ENCODE measurements at regions not wholly inside any gene's neighbourhood (a gene's known extent, or its start where the extent isn't known, plus 50 kb on each side); places are given as distances from the start of the nearest gene placed in this dataset.

DNA sequence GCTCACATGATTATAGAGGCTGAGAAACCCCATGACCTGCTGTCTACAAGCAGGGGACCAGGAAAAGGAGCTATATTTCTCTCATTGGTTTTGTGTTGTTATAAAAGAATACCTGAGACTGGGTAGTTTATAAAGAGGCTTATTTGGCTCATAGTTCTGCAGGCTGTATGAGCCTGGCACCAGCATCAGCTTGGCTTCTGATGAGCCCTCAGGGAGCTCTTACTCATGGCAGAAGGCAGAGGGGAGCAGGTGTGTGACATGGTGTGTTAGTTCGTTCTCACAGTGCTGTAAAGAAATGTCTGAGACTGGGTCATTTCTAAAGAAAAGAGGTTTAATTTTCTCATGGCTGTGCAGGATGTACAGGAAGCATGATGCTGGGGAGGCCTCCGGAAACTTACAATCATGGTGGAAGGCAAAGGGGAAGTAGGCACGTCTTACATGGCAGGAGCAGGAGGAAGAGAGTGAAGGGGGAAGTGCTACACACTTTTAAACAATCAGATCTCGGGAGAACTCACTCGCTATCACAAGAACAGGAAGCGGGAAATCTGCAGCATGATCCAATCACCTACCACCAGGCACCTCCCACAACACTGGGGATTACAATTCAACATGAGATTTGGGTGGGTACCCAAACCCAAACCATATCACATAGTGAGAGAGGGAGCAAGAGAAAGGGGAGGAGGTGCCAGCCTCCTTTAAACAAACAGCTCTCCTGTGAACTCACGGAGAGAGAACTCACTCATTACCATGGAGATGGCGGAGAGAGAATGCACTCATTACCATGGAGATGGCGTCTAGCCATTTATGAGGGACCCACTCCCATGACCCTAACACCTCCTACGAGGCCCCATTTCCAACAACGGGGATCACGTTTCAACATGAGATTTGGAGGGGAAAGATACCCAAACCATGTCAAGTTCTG lies 133.4 kb downstream of the JCAD start:
- no peak for DNase-seq (ENCODE audit: low spot score)

DNA sequence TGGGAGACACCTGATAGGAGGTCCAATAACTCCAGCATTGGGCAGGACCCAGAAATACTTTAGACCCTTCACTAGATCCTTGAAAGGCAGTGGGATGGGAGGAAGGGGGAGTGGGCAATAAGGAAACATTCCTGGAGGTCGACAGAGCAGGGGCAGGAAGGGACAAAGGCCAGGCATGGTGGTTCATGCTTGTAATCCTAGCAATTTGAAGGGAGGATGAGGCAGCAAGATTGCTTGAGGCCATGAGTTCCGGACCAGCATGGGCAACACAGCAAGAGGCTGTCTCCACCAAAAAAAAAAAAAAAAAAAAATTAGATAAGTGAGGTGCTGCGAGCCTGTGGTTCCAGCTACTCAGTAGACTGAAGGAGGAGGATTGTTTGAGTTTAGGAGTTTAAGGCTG lies 134.9 kb downstream of the JCAD start:
- DNase-seq (ENCODE audit: low spot score), result no peak

DNA sequence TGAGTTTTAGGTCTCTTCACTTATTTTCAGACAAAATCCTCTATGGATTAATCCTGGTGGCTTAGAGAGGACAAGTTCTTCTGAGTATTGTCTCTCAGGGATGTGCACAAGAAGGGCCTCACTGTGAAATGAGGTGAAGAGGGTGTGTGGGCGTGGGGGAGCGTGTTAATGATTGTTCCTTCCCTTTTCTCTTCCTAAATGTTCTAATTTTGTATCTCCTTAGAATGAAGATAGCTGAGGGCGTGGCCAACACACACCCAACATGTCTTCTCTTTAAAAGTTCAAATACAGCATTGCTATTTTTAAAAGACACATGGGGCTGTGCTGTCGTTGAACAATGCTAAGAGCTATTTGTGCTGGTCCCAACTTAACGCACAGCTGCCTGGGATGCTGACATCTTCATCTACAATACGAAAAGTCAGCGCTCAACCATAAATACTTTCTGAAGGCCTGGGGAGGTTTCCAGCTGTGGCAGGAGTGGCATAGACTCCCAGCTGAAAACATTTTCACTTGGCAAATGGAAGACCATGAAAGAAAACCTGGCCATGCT lies 135.9 kb downstream of the JCAD start:
- no peak for DNase-seq (ENCODE audit: low spot score)

DNA sequence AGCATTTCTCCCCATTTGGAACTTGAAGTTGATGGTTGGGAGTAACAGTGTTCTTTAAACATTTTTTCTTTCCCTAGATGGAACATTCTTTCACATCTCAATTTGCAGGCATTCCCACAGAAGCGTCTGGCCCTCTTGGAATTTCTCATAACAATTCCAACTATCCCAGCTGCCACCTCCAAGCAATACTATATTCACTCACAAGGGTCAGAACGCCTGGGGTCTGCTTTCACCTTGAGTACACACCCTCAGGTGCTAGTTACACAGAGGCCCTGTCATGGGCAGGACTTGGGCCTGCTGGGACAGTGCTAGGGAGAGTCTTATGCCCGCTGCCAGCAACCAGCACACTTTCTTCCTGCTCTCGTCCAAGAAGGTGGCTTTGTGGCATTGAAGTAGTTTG lies 136.5 kb downstream of the JCAD start:
- DNase-seq (ENCODE audit: low spot score), result no peak

DNA sequence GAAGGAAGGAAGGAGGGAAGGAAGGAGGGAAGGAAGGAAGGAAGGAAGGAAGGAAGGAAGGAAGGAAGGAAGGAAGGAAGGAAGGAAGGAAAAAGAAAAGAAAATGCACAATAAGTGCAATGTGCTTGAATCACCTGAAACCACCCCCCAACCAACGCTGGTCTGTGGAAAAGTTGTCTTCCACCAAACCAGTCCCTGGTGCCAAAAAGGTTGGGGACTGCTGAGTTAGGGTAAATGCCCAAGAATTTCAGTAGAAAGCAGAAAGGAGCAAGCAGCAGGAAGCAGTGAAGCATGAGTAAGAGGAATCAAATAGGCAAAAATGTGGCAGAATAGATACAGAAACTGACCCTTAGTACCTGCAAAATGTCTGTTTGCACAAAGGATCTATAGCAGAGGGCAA lies 137.2 kb downstream of the JCAD start:
- no peak for DNase-seq (ENCODE audit: low spot score)

DNA sequence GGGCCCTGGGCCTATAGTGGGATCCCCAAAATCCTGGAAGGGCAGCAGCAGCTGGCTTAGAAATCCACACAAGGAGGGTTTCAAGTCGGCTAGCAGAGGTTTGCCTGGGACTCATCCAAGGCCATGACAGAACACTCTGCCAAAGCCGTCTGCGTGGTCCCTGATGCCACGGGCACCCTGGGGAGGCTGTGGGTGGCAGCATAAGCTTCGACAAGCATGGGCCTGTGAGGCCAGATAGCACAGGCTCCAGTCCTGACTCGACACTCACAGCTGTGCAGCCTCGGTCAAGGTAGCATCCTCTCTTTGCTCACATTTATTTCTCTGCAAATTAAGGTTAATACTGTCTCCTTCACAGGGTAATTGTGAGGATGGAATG lies 138.3 kb downstream of the JCAD start:
- DNase-seq (ENCODE audit: low spot score), result no peak

DNA sequence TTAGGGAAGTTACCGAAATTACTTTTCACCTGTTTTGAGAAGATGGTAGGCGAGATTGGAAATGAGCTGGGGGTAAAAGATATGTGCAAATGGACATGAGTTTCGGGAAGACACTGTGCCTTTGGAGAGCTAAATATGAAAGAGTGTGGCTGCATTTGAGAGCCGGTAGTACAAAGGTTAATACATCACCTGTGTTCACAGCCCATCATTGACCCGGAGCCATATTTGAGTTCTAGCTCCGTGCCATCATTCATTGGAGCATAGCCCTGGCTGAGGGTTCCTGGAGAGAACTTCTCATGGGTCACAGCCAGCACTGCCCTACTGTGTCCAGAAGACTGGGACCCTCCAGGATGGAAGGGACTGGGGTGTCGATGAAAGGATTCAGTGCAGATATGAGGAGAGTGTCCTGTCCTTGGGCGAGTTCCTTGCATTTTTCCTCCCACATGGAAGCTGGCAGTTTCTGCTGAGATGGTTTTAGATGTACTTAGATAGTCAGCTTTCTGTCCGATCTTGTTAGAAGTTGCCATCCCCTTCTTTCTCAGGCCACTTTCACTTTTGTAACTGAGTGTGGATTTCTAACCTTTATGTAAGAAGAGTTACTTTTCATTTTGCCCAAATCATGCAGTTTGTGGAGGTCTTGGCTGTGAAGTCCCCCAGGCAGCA lies 138.8 kb downstream of the JCAD start:
- DNase-seq (ENCODE audit: low spot score), result no peak

DNA sequence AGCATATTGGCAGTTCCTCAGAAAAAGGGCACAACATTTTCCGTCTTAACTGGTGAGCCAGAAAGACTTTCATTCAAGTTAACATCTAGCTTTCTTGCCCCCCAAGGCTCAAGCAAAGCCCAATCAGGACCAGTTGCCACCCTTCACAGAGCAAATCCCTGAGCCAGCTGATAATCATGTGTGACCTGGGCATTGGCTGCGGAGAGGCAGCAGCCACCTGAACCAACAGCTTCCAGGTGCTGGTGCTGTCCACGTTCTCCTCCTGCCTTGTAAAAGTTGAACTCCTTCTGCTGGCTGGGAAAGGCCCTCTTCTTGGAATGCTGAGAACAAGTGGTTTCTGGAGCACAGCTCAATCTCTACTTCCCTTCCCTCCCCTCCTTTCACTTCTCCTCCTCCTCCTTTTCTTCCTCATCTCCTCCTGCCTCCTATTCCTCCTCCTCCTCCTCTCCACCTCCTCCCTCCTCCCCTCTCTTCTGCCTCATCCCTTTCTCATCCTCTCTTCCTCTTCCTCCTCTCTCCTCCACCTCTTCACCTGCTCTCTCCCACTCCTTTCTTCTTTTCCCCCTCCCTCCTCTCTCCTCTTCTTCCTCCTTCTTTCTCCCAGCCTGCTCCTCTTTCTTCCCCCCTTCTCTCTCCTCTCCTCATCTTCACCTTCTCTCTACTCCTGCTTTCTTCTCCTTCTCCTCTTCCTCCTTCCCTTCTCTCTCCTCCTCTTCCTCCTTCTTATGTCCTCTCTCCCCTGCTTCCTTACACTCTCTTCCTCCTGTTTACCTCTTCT lies 140.6 kb downstream of the JCAD start:
- DNase-seq (ENCODE audit: low spot score), result no peak

DNA sequence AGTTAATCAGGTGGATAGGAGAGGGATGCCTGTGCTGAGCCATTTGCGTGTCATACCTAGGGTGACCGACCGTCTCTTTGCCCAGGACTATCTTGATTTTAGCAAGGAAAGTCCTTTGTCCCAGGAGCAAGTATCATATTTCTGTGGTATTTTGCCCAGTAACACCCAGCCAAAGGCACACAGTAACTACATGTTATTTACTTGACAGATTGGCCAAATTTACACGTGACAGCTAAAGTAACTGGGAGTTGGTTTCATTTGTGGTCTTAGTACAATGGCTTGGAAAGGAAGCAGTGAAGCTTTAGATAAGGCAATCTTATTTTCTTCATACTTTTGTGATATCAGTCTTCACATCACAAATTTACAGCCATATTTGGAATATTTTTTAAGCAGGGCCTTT lies 142.1 kb downstream of the JCAD start:
- no peak for DNase-seq (ENCODE audit: low spot score)

DNA sequence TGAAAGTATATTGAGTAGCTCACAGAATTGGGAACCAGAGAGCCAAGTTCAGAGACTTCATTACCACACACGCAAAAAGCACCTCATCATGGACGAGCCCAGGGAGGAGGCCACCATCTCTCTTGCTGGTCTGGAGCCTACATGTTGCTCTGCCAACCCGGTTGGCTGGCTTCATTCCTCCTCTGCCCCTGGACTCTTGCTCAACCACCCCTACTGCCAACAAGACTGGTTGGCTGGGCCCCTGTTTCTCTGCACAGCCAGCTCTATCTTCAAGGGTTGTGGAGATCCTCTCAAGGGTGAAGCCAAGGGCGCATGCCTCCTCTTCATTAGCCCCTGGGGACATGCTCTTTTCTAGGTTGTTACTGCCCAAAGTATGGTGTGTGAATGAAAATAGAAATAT lies 142.7 kb downstream of the JCAD start:
- no peak for DNase-seq (ENCODE audit: low spot score)

DNA sequence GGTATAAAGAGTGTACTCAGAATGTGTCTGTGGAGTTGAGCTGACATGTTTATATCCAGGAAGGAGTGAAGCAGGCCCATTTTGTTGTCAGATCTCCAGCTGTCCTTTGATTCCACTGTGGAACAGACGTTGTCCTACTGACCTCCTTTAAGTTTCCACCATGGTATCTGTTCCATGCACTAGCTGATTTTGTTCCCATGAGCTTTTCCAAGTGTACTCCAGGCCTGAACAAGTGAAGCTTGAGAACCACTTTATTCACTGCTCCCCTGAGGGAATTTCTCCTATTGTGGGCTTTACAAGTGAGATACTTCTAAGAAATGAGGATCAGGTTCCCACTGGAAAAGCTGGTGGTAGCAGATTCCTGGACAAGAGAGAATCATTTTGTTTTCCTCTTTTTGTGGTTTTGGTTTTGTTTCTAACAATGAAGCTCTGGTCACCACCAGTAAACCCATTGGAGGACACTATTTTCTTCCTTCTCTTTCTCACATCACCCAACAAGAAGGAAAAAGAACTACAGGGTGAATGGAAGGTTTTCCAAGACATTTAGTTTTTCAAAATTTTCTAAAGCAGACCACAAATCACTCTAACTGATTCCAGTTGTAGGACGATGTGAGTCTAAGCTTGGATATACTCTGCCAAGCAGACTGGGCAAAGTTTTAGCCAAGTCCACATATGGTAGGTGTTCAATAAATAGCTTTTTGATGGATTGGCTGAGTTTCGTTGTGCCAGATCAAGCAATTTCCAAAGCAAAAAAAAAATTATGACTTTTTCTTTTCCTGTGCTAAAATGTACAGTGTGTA lies 144.2 kb downstream of the JCAD start:
- DNase-seq (ENCODE audit: low spot score), result no peak

DNA sequence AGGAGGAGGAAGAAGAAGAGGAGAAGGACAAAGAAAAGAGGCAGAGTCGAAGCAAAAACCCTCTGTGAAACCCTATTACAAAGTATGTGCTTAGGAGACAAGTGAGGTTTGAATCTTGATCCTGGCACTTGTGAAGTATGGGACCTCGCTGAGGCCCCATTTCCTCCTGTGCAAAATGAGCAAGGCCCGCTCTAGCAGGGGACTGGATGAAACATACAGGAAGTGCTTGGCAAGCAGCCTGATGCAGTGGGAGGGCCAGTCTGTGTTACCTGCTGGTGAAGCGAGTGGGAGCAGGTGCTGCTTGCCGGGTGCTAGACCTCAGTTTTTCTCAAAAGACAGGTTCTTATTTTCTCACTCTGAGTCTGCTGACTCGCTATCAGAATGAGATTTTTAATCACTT lies 150.4 kb downstream of the JCAD start:
- no peak for DNase-seq (ENCODE audit: low spot score)

DNA sequence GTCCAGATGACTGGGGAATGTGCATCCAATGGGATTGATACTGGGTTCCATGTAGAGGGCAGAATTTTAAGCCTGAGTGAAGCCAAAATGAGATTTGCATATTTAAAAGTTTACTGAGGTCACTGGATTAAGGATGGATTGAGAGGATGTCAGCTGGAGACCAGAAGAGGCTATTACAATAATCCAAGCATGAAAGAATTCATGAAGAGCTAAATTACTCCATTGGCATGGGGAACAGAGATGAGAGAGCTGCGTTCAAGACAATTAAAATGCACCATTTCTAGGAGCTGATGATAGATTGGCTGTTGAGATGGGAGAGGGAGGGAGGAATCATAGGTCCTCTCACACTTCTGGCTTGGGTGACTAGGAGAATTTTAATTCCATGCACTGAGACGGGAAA lies 158.5 kb downstream of the JCAD start:
- DNase-seq (ENCODE audit: low spot score), result no peak

DNA sequence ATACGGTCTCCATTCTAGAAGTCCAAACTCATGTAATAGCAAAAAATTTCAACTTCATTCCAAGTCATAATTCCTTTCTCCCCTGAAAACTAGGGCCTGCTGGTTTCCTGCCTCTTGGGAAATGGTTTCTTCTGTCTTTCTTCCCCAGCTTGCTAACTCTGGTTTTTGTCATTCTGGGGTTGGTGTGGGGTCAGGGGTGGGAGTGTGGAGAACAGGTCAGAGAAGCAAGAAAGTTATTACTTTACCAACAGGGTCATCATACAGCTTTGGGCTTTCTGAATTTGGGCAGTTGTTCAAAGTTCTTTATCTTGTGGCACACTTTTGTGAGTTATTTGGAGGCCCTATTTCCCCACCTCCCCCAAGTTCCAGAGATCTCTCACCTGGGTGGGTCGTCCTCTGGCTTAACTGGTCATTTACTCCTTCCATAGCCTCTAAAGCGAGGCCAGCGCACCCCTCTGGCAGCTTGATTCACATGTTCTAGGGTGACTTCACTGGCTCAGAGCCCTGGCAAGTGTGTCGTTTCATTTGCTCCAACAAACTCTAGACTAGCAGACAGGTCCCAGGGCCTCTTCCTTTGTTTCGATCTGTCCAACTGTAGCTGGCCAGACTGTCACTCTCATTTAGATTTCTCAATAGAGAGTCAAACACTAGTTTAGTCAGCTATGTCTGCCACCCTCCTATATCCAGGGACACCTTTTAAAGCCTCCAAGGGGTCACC lies 161.2 kb downstream of the JCAD start:
- no peak for DNase-seq (ENCODE audit: low spot score)

DNA sequence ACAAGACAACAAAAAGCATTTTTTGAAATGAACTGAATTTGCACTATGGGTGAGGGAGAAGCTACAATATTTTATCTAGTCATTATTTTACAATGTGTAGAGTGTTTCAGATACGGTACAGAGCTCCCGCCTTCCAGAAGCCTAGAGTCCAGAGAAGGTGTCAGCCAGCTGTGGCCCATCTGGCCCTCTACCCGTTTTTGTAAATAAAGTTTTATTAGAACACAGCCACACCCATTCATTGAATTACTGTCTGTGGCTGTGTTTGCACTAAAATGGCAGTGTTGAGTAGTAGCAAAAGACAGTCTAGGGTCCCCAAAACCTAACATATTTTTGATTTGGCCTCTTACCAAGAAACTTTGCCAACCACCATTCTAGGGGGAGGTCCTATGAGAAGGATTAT lies 162.0 kb downstream of the JCAD start:
- no peak for DNase-seq (ENCODE audit: low spot score)

DNA sequence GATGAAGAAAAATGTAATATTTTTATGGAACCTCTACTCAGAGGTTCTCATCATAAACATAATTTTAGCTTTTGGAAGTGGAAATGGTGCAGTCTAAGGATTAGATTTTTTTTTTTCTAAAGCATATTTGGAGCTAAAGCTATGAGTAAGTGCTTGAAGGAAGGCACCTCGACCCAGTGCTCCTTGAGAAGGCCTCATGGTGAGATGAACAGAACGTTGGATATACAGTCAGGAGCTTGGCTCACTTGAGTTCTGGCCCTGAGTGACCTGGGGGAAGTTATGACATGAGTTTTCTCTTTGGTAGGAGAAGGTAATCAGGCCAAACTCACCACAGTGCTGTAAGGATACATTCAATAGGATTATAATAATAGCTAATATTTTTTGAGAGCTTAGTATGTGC lies 163.3 kb downstream of the JCAD start:
- no peak for DNase-seq (ENCODE audit: low spot score)

DNA sequence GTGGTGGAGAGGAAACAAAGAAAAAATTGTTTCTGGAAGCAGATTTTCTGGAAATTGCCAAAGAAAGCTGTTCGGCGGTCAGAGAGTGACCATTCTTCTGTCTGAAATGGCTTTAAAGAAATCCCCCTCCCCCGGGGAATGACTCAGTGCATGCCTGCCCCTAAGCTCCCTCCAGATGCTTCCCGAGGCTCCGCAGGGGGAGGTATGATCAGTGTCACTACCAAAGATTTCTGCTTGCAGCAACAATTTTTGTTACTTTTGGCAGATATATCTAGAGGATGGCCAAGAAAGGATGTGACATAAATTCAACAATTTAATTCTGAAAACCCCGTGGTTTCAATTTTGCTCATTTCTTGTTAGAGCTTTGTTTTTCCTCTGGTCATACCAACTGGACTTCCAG lies 163.9 kb downstream of the JCAD start:
- no peak for DNase-seq (ENCODE audit: low spot score)

DNA sequence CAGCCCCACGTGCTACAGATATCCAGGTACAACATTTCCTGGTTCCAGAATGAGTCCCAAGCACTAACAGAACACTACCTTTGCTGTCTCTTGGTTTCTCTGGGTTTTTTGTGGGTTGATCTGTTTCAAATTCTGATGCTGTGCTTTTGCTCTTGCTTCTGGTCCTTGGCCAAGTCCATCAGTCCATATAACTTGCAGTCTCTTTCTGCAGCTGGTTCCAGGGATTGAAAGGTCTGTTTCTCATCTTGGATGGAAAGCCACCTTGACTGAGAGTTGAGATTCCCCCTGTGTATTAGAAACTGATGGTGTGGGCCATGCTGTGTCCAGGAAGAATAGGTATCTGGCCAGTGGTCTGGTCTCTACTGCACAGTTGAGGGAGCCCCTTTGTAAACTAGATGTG lies 171.1 kb downstream of the JCAD start:
- no peak for DNase-seq (ENCODE audit: low spot score)

DNA sequence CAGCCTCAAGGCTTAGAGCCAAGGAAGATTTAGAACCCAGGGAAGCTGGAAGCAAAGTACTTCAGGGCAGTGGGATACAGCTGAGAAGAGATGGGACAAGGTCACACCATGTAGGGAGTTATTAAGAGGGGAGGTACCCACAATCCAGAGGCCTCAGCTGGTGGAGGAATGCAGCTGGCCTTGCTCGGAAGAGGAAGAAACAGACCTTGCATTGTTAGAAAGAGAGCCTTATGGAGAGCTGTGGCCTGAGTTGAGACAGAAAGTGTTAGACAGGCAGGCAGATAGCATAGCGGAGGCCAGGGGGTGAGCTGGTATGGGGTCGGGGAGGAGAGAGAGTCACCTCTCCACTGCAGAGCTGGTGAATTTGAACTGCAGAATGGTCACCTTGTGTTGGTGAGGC lies 173.1 kb downstream of the JCAD start:
- no peak for DNase-seq (ENCODE audit: low spot score)

DNA sequence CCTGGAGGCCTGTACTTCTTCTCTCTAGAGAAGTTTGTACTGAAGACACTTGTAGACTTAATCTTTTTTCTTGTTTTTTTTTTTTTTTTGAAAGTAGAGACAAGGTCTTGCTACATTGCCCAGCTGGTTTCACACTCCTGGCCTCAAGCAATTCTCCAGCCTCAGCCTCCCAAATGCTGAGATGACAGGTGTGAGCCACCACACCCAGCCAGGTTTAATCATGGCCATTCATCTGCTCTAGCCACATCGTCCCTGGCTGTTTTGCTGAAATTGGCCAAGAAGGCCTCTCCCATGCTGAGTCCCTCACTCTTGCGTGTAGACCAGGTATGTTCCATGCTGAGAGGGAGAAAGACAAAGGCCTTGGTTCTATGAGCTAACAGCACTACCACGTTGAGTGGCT lies 176.2 kb downstream of the JCAD start:
- no peak for DNase-seq (ENCODE audit: low spot score)

DNA sequence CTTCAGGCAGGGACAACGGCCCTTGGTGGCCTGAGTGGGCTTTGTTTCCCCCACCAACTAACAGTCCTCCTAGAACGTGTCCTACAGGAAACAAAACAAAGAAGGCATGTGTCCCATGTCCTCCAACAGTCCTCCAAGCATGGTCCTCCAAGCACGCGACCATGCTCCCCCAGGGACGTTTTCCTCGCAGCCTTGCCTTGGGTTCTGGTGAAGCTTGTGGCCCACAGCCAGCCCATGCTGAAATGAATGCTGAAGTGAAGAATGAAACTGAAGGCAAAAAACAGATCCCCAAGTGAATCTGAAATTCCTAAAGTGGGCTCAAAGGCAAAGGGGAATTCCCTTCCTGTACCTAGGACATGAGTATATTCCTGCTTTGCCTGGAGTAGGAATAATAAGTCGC lies 176.6 kb downstream of the JCAD start:
- no peak for DNase-seq (ENCODE audit: low spot score)

All from HT-29 (cell line).